ENCODE measurements at regions not wholly inside any gene's neighbourhood (a gene's known extent, or its start where the extent isn't known, plus 50 kb on each side); places are given as distances from the start of the nearest gene placed in this dataset.

GRCh38 chr12:73220951-73221350 is 948.8 kb downstream of the TRHDE start:
- TF ChIP-seq CTCF (IDR thresholded peaks at IDR 0.05; ENCODE audit: poor library complexity) (no peak), EZH2phosphoT487 (IDR thresholded peaks at IDR 0.05; ENCODE audit: low read depth, severe bottlenecking, unreplicated experiment) (no peak), EZH2 (IDR thresholded peaks at IDR 0.05; ENCODE audit: borderline replicate concordance) (no peak)

All from hepatocyte (in vitro differentiated cells).